Adrenal gland (tissue), 9 donors: ENCODE measurements at regions not wholly inside any gene's neighbourhood (a gene's known extent, or its start where the extent isn't known, plus 50 kb on each side); places are given as distances from the start of the nearest gene placed in this dataset.

Experiments used
- DNase-seq, 7 donors: peaks; one replicate each; pipeline ENCODE4 v3.0.0-alpha.2; 2019 to 2020
- H3K27ac ChIP-seq, 5 donors: fragments of 200-600 bp; sonication (generic) in 4 of 5; 1 replicate in 3 of 5; 2 replicates in 2 of 5; pipeline versions ENCODE4 v1.5.1 to v1.8.0; 2016 to 2020; ENCODE audit warnings: mild to moderate bottlenecking in 1 of 5
- H3K27me3 ChIP-seq: fragments of 200-600 bp; 2 replicates; pipeline ENCODE4 v1.8.0; 2021
- H3K36me3 ChIP-seq, 2 donors: fragments of 200-600 bp; replicated peaks in 1 of 2; 1 replicate in 1 of 2; 2 replicates in 1 of 2; pipeline versions ENCODE4 v1.5.1 to v1.8.0; 2018 to 2022
- H3K4me1 ChIP-seq, 2 donors: fragments of 200-600 bp; replicated peaks in 1 of 2; 1 replicate in 1 of 2; 2 replicates in 1 of 2; pipeline versions ENCODE4 v1.5.1 to v1.8.0; 2018 to 2021
- H3K4me3 ChIP-seq, 4 donors: fragments of 200-600 bp; sonication (generic) in 3 of 4; one replicate each; pipeline ENCODE4 v1.5.1; 2016 to 2018
- H3K9me3 ChIP-seq, 3 donors: fragments of 200-600 bp; sonication (generic) in 1 of 3; replicated peaks in 1 of 3; 1 replicate in 2 of 3; 2 replicates in 1 of 3; pipeline versions ENCODE4 v1.5.1 to v1.8.0; 2016 to 2021
- CTCF ChIP-seq, 6 experiments: fragments of 450-650 bp in 4 of 6; fragments of 200-600 bp in 2 of 6; sonication (generic) in 1 of 6; IDR thresholded peaks; 1 replicate in 5 of 6; 2 replicates in 1 of 6; pipeline versions ENCODE4 v1.5.1 to v1.8.0; 2016 to 2021; ENCODE audit warnings: antibody characterized with exemption in 6 of 6, mild to moderate bottlenecking in 2 of 6, moderate library complexity in 1 of 6
- POLR2A ChIP-seq, 2 donors: fragments of 450-650 bp; IDR thresholded peaks; one replicate each; pipeline ENCODE4 v1.6.1; 2017; ENCODE audit warnings: antibody characterized with exemption in 2 of 2, mild to moderate bottlenecking in 2 of 2, moderate library complexity in 1 of 2
- WGBS, 4 donors: extraction: QIAGEN DNeasy Blood & Tissue Kit in 2 of 4; methylation state at CpG; one replicate each; pipeline versions ENCODE4 v1.1.5 to v1.1.7; 2013 to 2017; 5-methylcytosine and 5-hydroxymethylcytosine counted together
- intact Hi-C, 2 donors: fragments of 100-400 bp; cut with DNase I; formaldehyde crosslinking; loops; one replicate each; pipeline versions ENCODE4 v1.14.1 to v1.15.0; 2022 to 2023
- donor health status: healthy with polysubstance abuse.
- donor health status: Bipolar disorder and iron deficiency.
- donor health status: DM: yes; HTN: yes; CAD: no.
- donor health status: DM: no; HTN: no; CAD: no.
- donor health status: DM: no; HTN: no; CAD: no.

GRCh38 chr6:41464019-41464418, 82.2 kb upstream of the FOXP4 start:
- Histone ChIP-seq H3K27ac (no peak overlapping the region), H3K4me1 (no peaks in the 10 kb centered on the region), H3K4me3 (no peak overlapping the region), H3K9me3 (no peaks in the 10 kb centered on the region), H3K27me3 (peaks cover 9% of the 10 kb centered on the region), H3K36me3 (no peaks in the 10 kb centered on the region)
- intact Hi-C loops, result loop anchor here (5.0 kb wide), 1 partner anchor 128 kb away; no protein-coding TSS in a partner anchor
- WGBS, 4 donors, result 66 to 92% (median 86%) methylated on average over 2 to 3 of the region's 3 CpGs
- TF ChIP-seq POLR2A (IDR thresholded peaks at IDR 0.05) (no peak), CTCF (IDR thresholded peaks at IDR 0.05) (no peak)
- DNase-seq, result no peak

GRCh38 chr6:41464481-41464880, 81.7 kb upstream of the FOXP4 start:
- TF ChIP-seq POLR2A (IDR thresholded peaks at IDR 0.05), result no peak
- no peak for TF ChIP-seq CTCF (IDR thresholded peaks at IDR 0.05)
- Histone ChIP-seq H3K36me3 (no peaks in the 10 kb centered on the region), H3K27ac (no peak overlapping the region), H3K27me3 (peaks cover 11% of the 10 kb centered on the region), H3K4me3 (no peak overlapping the region), H3K9me3 (no peaks in the 10 kb centered on the region), H3K4me1 (no peaks in the 10 kb centered on the region)
- WGBS, 4 donors, result 79 to 93% (median 85%) methylated on average over 7 of the region's 7 CpGs
- no peak for DNase-seq
- intact Hi-C loops, result loop anchor here (5.0 kb wide), 1 partner anchor 128 kb away; no protein-coding TSS in a partner anchor

- peaks cover 0 to 5% of the 10 kb centered on the region in 2 donors for H3K4me1 ChIP-seq
- no peaks in the 10 kb centered on the region for H3K36me3 ChIP-seq
- H3K4me3 ChIP-seq, result no peak overlapping the region
- no peak overlapping the region for H3K27ac ChIP-seq
- intact Hi-C loops, result no loop called here
- H3K9me3 ChIP-seq, result no peaks in the 10 kb centered on the region
- DNase-seq, result no peak
- TF ChIP-seq POLR2A (IDR thresholded peaks at IDR 0.05), result no peak
- no peak for TF ChIP-seq CTCF (IDR thresholded peaks at IDR 0.05)
- H3K27me3 ChIP-seq, result peaks cover 30% of the 10 kb centered on the region
- 40 to 50% (median 43%) methylated on average over 2 of the region's 2 CpGs for WGBS, 4 donors
Measured at GRCh38 chr6:41466437-41466990, 79.7 kb upstream of the FOXP4 start.

DNA sequence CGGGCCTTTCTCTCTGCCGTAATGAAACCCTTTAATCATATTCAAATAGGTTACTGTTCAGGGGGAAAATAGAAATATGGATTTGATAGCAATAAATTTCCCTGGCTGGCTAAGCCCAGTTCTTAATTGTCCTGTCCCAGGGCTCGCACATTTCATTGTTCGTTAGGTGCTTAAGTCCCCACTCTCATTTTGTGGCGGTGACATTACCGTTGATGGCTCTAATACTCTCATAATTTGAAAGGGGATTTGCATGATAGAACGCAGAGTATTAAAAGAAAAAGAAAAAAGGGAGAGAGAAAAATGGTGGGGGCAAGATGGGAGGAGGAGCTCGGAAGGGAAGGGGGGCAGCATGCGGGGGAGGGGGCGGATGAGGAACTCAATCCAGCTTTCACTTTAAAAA, 79.1 kb upstream of the FOXP4 start:
- H3K4me3 ChIP-seq, result no peak overlapping the region
- H3K9me3 ChIP-seq, result no peaks in the 10 kb centered on the region
- TF ChIP-seq CTCF (IDR thresholded peaks at IDR 0.05), result no peak
- no peak for TF ChIP-seq POLR2A (IDR thresholded peaks at IDR 0.05)
- no peak overlapping the region for H3K27ac ChIP-seq
- H3K36me3 ChIP-seq, result no peaks in the 10 kb centered on the region
- peaks cover 30% of the 10 kb centered on the region for H3K27me3 ChIP-seq
- intact Hi-C loops, result no loop called here
- DNase-seq, result no peak
- WGBS, 4 donors, result 56 to 64% (median 61%) methylated on average over 10 of the region's 10 CpGs
- H3K4me1 ChIP-seq, result peaks cover 0 to 5% of the 10 kb centered on the region in 2 donors
